ENCODE measurements at regions not wholly inside any gene's neighbourhood (a gene's known extent, or its start where the extent isn't known, plus 50 kb on each side); places are given as distances from the start of the nearest gene placed in this dataset.

- DNase-seq (ENCODE audit: low spot score in 2 of 2): no peak
- Mint-ChIP-seq H3K36me3 (peaks cover 15 to 31% of the 10 kb centered on the region in 2 donors), H3K9me3 (peaks cover 39 to 40% of the 10 kb centered on the region in 2 donors), H3K27ac (no peak overlapping the region)
- ATAC-seq: no peak
Observed at GRCh38 chr12:34526946-34527345, 504.6 kb downstream of the ALG10 start.

GRCh38 chr12:34547276-34547675, 525.0 kb downstream of the ALG10 start:
- Mint-ChIP-seq H3K9me3 (peaks cover 13 to 25% of the 10 kb centered on the region in 2 donors), H3K36me3 (peaks cover 40 to 57% of the 10 kb centered on the region in 2 donors)
- ATAC-seq: no peak

GRCh38 chr12:34591966-34592365, 569.7 kb downstream of the ALG10 start:
- Mint-ChIP-seq H3K9me3 (peaks cover 62 to 71% of the 10 kb centered on the region in 2 donors), H3K36me3 (peaks cover 65 to 90% of the 10 kb centered on the region in 2 donors), H3K27ac (no peak overlapping the region)
- no peak for ATAC-seq
- no peak for DNase-seq (ENCODE audit: low spot score in 2 of 2)

More at GRCh38 chr12:34547276-34547675, 525.0 kb downstream of the ALG10 start:
- no peak for DNase-seq (ENCODE audit: low spot score in 2 of 2)
- no peak overlapping the region for H3K27ac Mint-ChIP-seq

GRCh38 chr12:34595749-34596733, 573.7 kb downstream of the ALG10 start:
- Mint-ChIP-seq H3K9me3 (peaks cover 62 to 83% of the 10 kb centered on the region in 2 donors), H3K36me3 (peaks cover 89 to 99% of the 10 kb centered on the region in 2 donors), H3K27ac (no peak overlapping the region)
- no peak for DNase-seq (ENCODE audit: low spot score in 2 of 2)
- ATAC-seq: no peak

GRCh38 chr12:34597548-34598351, 575.5 kb downstream of the ALG10 start:
- H3K36me3 Mint-ChIP-seq: peaks cover 92 to 99% of the 10 kb centered on the region in 2 donors
- DNase-seq (ENCODE audit: low spot score in 2 of 2) (no peak), ATAC-seq (no peak)
- no peak overlapping the region for H3K27ac Mint-ChIP-seq
- H3K9me3 Mint-ChIP-seq: peaks cover 60 to 83% of the 10 kb centered on the region in 2 donors

- DNase-seq (ENCODE audit: low spot score in 2 of 2) (no peak), ATAC-seq (no peak)
- Mint-ChIP-seq H3K27ac (no peak overlapping the region), H3K36me3 (peaks cover 93 to 99% of the 10 kb centered on the region in 2 donors), H3K9me3 (peaks cover 58 to 83% of the 10 kb centered on the region in 2 donors)
Observed at GRCh38 chr12:34598352-34598827, 576.1 kb downstream of the ALG10 start.

GRCh38 chr12:34598851-34599529, 576.7 kb downstream of the ALG10 start:
- H3K27ac Mint-ChIP-seq: no peak overlapping the region
- peaks cover 93 to 99% of the 10 kb centered on the region in 2 donors for H3K36me3 Mint-ChIP-seq
- no peak for ATAC-seq
- peaks cover 57 to 77% of the 10 kb centered on the region in 2 donors for H3K9me3 Mint-ChIP-seq
- DNase-seq (ENCODE audit: low spot score in 2 of 2): no peak

- peaks cover 95 to 100% of the 10 kb centered on the region in 2 donors for H3K36me3 Mint-ChIP-seq
- H3K27ac Mint-ChIP-seq: no peak overlapping the region
- ATAC-seq: no peak
- H3K9me3 Mint-ChIP-seq: peaks cover 55 to 77% of the 10 kb centered on the region in 2 donors
- no peak for DNase-seq (ENCODE audit: low spot score in 2 of 2)
Observed at GRCh38 chr12:34599530-34600513, 577.5 kb downstream of the ALG10 start.

- ATAC-seq: no peak
- H3K36me3 Mint-ChIP-seq: peaks cover 92 to 100% of the 10 kb centered on the region in 2 donors
- DNase-seq (ENCODE audit: low spot score in 2 of 2): no peak
- H3K27ac Mint-ChIP-seq: peak overlapping the region in 1 of 2 donors; percentile 74
- H3K9me3 Mint-ChIP-seq: peaks cover 46 to 73% of the 10 kb centered on the region in 2 donors
Observed at GRCh38 chr12:34600592-34601462, 578.5 kb downstream of the ALG10 start.

- ATAC-seq: no peak
- DNase-seq (ENCODE audit: low spot score in 2 of 2): no peak
- H3K36me3 Mint-ChIP-seq: peaks cover 91 to 100% of the 10 kb centered on the region in 2 donors
- peaks cover 46 to 72% of the 10 kb centered on the region in 2 donors for H3K9me3 Mint-ChIP-seq
- no peak overlapping the region for H3K27ac Mint-ChIP-seq
Observed at GRCh38 chr12:34601689-34602088, 579.4 kb downstream of the ALG10 start.

- Mint-ChIP-seq H3K36me3 (peaks cover 85 to 96% of the 10 kb centered on the region in 2 donors), H3K27ac (no peak overlapping the region), H3K9me3 (peaks cover 46 to 72% of the 10 kb centered on the region in 2 donors)
- DNase-seq (ENCODE audit: low spot score in 2 of 2) (no peak), ATAC-seq (no peak)
Observed at GRCh38 chr12:34602213-34602940, 580.1 kb downstream of the ALG10 start.

- DNase-seq (ENCODE audit: low spot score in 2 of 2) (no peak), ATAC-seq (no peak)
- Mint-ChIP-seq H3K27ac (no peak overlapping the region), H3K9me3 (peaks cover 46 to 66% of the 10 kb centered on the region in 2 donors), H3K36me3 (peaks cover 76 to 84% of the 10 kb centered on the region in 2 donors)
Observed at GRCh38 chr12:34603382-34604035, 581.2 kb downstream of the ALG10 start.

- DNase-seq (ENCODE audit: low spot score in 2 of 2) (no peak), ATAC-seq (no peak)
- Mint-ChIP-seq H3K9me3 (peaks cover 40 to 60% of the 10 kb centered on the region in 2 donors), H3K27ac (no peak overlapping the region), H3K36me3 (peaks cover 69 to 77% of the 10 kb centered on the region in 2 donors)
Observed at GRCh38 chr12:34604227-34604626, 581.9 kb downstream of the ALG10 start.

All from activated naive CD4-positive, alpha-beta T cell treated with anti-CD3 and anti-CD28 coated beads, Interleukin-2, amount 50 U/mL, for 72 hours (primary cell).